ENCODE measurements at regions not wholly inside any gene's neighbourhood (a gene's known extent, or its start where the extent isn't known, plus 50 kb on each side); places are given as distances from the start of the nearest gene placed in this dataset.

GRCh38 chr3:5784690-5785089 lies 597.2 kb downstream of the EDEM1 start:
- ChIA-PET POLR2A (no interaction called here), CTCF (no interaction called here)
- Histone ChIP-seq H3K4me1 (ENCODE audit: control insufficient read depth, extremely low read depth, insufficient read depth, low read length) (no peaks in the 10 kb centered on the region), H4K20me1 (replicated peaks; ENCODE audit: control insufficient read depth, extremely low read depth, insufficient read depth, low read length) (no peaks in the 10 kb centered on the region), H3K9me1 (replicated peaks; ENCODE audit: control insufficient read depth, extremely low read depth, insufficient read depth, low read length) (no peaks in the 10 kb centered on the region), H2AFZ (ENCODE audit: low read depth, low read length) (no peak overlapping the region), H3K79me2 (ENCODE audit: control insufficient read depth, insufficient read depth, low read length) (no peaks in the 10 kb centered on the region), H3K9ac (replicated peaks; ENCODE audit: extremely low read depth, insufficient read depth, low read length) (no peak overlapping the region), H3K36me3 (ENCODE audit: control insufficient read depth in 2 of 2, extremely low read depth in 1 of 2, insufficient read depth in 2 of 2, low read length in 2 of 2) (no peaks in the 10 kb centered on the region), H3K4me2 (ENCODE audit: insufficient read depth, low read length) (no peak overlapping the region), H3K27me3 (ENCODE audit: control insufficient read depth in 2 of 2, insufficient read depth in 2 of 2, low read length in 2 of 2) (no peaks in the 10 kb centered on the region), H3K4me3 (replicated peaks in 1 of 3; ENCODE audit: insufficient read depth in 1 of 3, low read depth in 1 of 3, low read length in 3 of 3) (no peak overlapping the region), H3K27ac (ENCODE audit: insufficient read depth, low read depth, low read length) (no peak overlapping the region), H3K9me3 (replicated peaks; ENCODE audit: control insufficient read depth, insufficient read depth, low read length) (peaks cover 2% of the 10 kb centered on the region)
- intact Hi-C loops (cut with micrococcal nuclease) (no loop called here), dilution Hi-C loops (cut with MboI; ENCODE audit: extremely low pct_ligation_motif_present, low sequenced_read_pairs) (no loop called here)
- no TSS peak for BruUV-seq (replicated peaks)
- FAIRE-seq (no peak), DNase-seq (ENCODE audit: low read depth, low spot score) (no peak)
- TF ChIP-seq POLR2A (IDR thresholded peaks at IDR 0.05; ENCODE audit: low read depth, low read length): no peak
- TF ChIP-seq EZH2 (IDR thresholded peaks at IDR 0.05; ENCODE audit: borderline replicate concordance, low read depth, low read length, severe bottlenecking): no peak
- TF ChIP-seq MYC (IDR thresholded peaks at IDR 0.05; ENCODE audit: low read depth, low read length): no peak
- TF ChIP-seq MAX (IDR thresholded peaks at IDR 0.05; ENCODE audit: insufficient read depth, insufficient read length): no peak
- TF ChIP-seq POLR2AphosphoS5 (IDR thresholded peaks at IDR 0.05; ENCODE audit: insufficient read depth, low read depth, low read length): no peak
- no peak for TF ChIP-seq JUN (IDR thresholded peaks at IDR 0.05; ENCODE audit: borderline replicate concordance, insufficient read depth, insufficient read length, low read depth)
- no peak for TF ChIP-seq GATA2 (IDR thresholded peaks at IDR 0.05; ENCODE audit: insufficient read depth, insufficient read length, low read depth, low read length)
- no peak for TF ChIP-seq FOS (IDR thresholded peaks at IDR 0.05; ENCODE audit: borderline replicate concordance, insufficient read depth, low read length)
- TF ChIP-seq CTCF (IDR thresholded peaks at IDR 0.05; ENCODE audit: extremely low read depth in 1 of 2, insufficient read depth in 1 of 2, low read depth in 1 of 2, low read length in 2 of 2): no peak

Data from endothelial cell of umbilical vein (primary cell).